ENCODE measurements at regions not wholly inside any gene's neighbourhood (a gene's known extent, or its start where the extent isn't known, plus 50 kb on each side); places are given as distances from the start of the nearest gene placed in this dataset.
"Not testable (repeated sequence)": the region's sequence is repeated elsewhere in the genome, so short reads cannot be mapped to it uniquely, and the experiment has no call there.

GRCh38 chr22:23511627-23512347 lies 68.3 kb downstream of the IGLL1 start:
- DNase-seq, result no peak
- no peak for TF ChIP-seq GATA1 (IDR thresholded peaks at IDR 0.05; ENCODE audit: low read depth, low read length)
- no peak for TF ChIP-seq POLR2A (IDR thresholded peaks at IDR 0.05; ENCODE audit: low read length)

GRCh38 chr22:23509571-23510302 lies 70.4 kb downstream of the IGLL1 start:
- no peak for DNase-seq
- TF ChIP-seq POLR2A (IDR thresholded peaks at IDR 0.05; ENCODE audit: low read length) (no peak), GATA1 (IDR thresholded peaks at IDR 0.05; ENCODE audit: low read depth, low read length) (no peak)

GRCh38 chr22:23504516-23504915 lies 75.6 kb downstream of the IGLL1 start:
- TF ChIP-seq GATA1 (IDR thresholded peaks at IDR 0.05; ENCODE audit: low read depth, low read length) (no peak), POLR2A (IDR thresholded peaks at IDR 0.05; ENCODE audit: low read length) (no peak)
- no peak for DNase-seq

GRCh38 chr22:23503736-23504440 lies 76.2 kb downstream of the IGLL1 start:
- no peak for TF ChIP-seq GATA1 (IDR thresholded peaks at IDR 0.05; ENCODE audit: low read depth, low read length)
- no peak for TF ChIP-seq POLR2A (IDR thresholded peaks at IDR 0.05; ENCODE audit: low read length)
- DNase-seq, result no peak

GRCh38 chr22:23503142-23503541 lies 76.9 kb downstream of the IGLL1 start:
- no peak for TF ChIP-seq POLR2A (IDR thresholded peaks at IDR 0.05; ENCODE audit: low read length)
- TF ChIP-seq GATA1 (IDR thresholded peaks at IDR 0.05; ENCODE audit: low read depth, low read length), result no peak

GRCh38 chr22:23501708-23502107 lies 78.4 kb downstream of the IGLL1 start:
- no peak for DNase-seq
- TF ChIP-seq GATA1 (IDR thresholded peaks at IDR 0.05; ENCODE audit: low read depth, low read length), result no peak
- no peak for TF ChIP-seq POLR2A (IDR thresholded peaks at IDR 0.05; ENCODE audit: low read length)

More at GRCh38 chr22:23503142-23503541, 76.9 kb downstream of the IGLL1 start:
- no peak for DNase-seq

GRCh38 chr22:23501261-23501619 lies 78.8 kb downstream of the IGLL1 start:
- no peak for TF ChIP-seq POLR2A (IDR thresholded peaks at IDR 0.05; ENCODE audit: low read length)
- no peak for TF ChIP-seq GATA1 (IDR thresholded peaks at IDR 0.05; ENCODE audit: low read depth, low read length)
- DNase-seq, result no peak

- TF ChIP-seq GATA1 (IDR thresholded peaks at IDR 0.05; ENCODE audit: low read depth, low read length) (no peak), POLR2A (IDR thresholded peaks at IDR 0.05; ENCODE audit: low read length) (no peak)
- DNase-seq, result no peak
Measured at GRCh38 chr22:23500508-23501260, 79.4 kb downstream of the IGLL1 start.

- no peak for DNase-seq
- TF ChIP-seq GATA1 (IDR thresholded peaks at IDR 0.05; ENCODE audit: low read depth, low read length) (no peak), POLR2A (IDR thresholded peaks at IDR 0.05; ENCODE audit: low read length) (no peak)
Measured at GRCh38 chr22:23499845-23500500, 80.1 kb downstream of the IGLL1 start.

GRCh38 chr22:23498811-23499798 lies 81.0 kb downstream of the IGLL1 start:
- DNase-seq, result no peak
- TF ChIP-seq POLR2A (IDR thresholded peaks at IDR 0.05; ENCODE audit: low read length) (no peak), GATA1 (IDR thresholded peaks at IDR 0.05; ENCODE audit: low read depth, low read length) (no peak)

GRCh38 chr22:23497889-23498288 lies 82.2 kb downstream of the IGLL1 start:
- DNase-seq, result not testable (repeated sequence)
